GM12878 (cell line): ENCODE measurements at regions not wholly inside any gene's neighbourhood (a gene's known extent, or its start where the extent isn't known, plus 50 kb on each side); places are given as distances from the start of the nearest gene placed in this dataset.

Experiments
- ATAC-seq: fragments of 200-7000 bp; cut with Tn5 transposase; 3 replicates; pipeline ENCODE4 v1.9.1; 2020; ENCODE audit warnings: mild to moderate bottlenecking, moderate library complexity
- BruUV-seq: library from RNA; stranded (reverse); fragments of 400-500 nt; replicated peaks from 2 replicates; lab custom pipeline; 2021; lab: Mats Ljungman, UMichigan
- CTCF ChIA-PET: fragments of 300-600 bp; sonication (Branson Sonifier 250); formaldehyde crosslinking; extraction: SDS; loops from one replicate; lab custom pipeline; 2021; ENCODE audit warnings: inconsistent platforms; lab: Yijun Ruan, JAX
- POLR2A ChIA-PET: fragments of 350-600 bp; formaldehyde crosslinking; extraction: SDS; loops from one replicate; lab custom pipeline; 2021; ENCODE audit warnings: inconsistent platforms; lab: Charles Lee
- RAD21 ChIA-PET: fragments of 300-600 bp; sonication (Branson Sonifier 250); formaldehyde crosslinking; loops from one replicate; lab custom pipeline; 2023; ENCODE audit warnings: antibody characterized with exemption; ENCODE audit not compliant: unreplicated experiment; lab: Charles Lee
- SMC1A ChIA-PET: fragments of 300-600 bp; sonication (Branson Sonifier 250); formaldehyde crosslinking; loops from one replicate; lab custom pipeline; 2023; ENCODE audit not compliant: unreplicated experiment, uncharacterized antibody; lab: Charles Lee
- DNase-seq: peaks from one replicate; pipeline ENCODE4 v3.0.0-alpha.2; 2011; ENCODE audit warnings: low read depth, low spot score
- FAIRE-seq: peaks from 3 replicates; lab custom pipeline; 2011; peaks lifted over from hg19 to GRCh38; lab: Jason Lieb, UNC
- H2AFZ ChIP-seq: 2 replicates; pipeline ENCODE4 v1.6.0; 2011; ENCODE audit warnings: low read depth, low read length, control low read depth; ENCODE audit not compliant: control insufficient read depth
- H3K27ac ChIP-seq: 2 replicates; pipeline ENCODE4 v1.5.1; 2011; ENCODE audit warnings: control low read depth; ENCODE audit not compliant: control insufficient read depth, insufficient read depth
- H3K27me3 ChIP-seq, 2 experiments: replicated peaks in 1 of 2; 2 replicates each; pipeline versions ENCODE4 v1.6.0 to v1.6.1; 2011; ENCODE audit warnings: low read length in 1 of 2; ENCODE audit not compliant: control insufficient read depth in 2 of 2, insufficient read depth in 2 of 2
- H3K36me3 ChIP-seq, 2 experiments: 2 replicates each; pipeline ENCODE4 v1.5.1; 2011; ENCODE audit warnings: low read length in 1 of 2; ENCODE audit not compliant: control insufficient read depth in 2 of 2, insufficient read depth in 2 of 2
- H3K4me1 ChIP-seq: 2 replicates; pipeline ENCODE4 v1.6.1; 2011; ENCODE audit warnings: mild to moderate bottlenecking, low read length, moderate library complexity, mixed read lengths; ENCODE audit not compliant: control insufficient read depth, insufficient read depth
- H3K4me2 ChIP-seq: 2 replicates; pipeline ENCODE4 v1.6.0; 2011; ENCODE audit warnings: control low read depth; ENCODE audit not compliant: control insufficient read depth, insufficient read depth
- H3K4me3 ChIP-seq: fragments of 200-600 bp; sonication (generic); 2 replicates; pipeline ENCODE4 v1.5.1; 2016
- H3K79me2 ChIP-seq: 2 replicates; pipeline ENCODE4 v1.6.0; 2011; ENCODE audit warnings: low read length; ENCODE audit not compliant: control insufficient read depth, insufficient read depth
- H3K9ac ChIP-seq: 2 replicates; pipeline ENCODE4 v1.8.0; 2011; ENCODE audit warnings: low read length, control low read depth, mixed read lengths; ENCODE audit not compliant: control insufficient read depth, insufficient read depth
- H3K9me3 ChIP-seq: replicated peaks from 3 replicates; pipeline ENCODE4 v1.5.1; 2011; ENCODE audit warnings: mild to moderate bottlenecking, low read length; ENCODE audit not compliant: control insufficient read depth, insufficient read depth
- H4K20me1 ChIP-seq: 2 replicates; pipeline ENCODE4 v1.6.0; 2011; ENCODE audit not compliant: control insufficient read depth, insufficient read depth
- FOXK2 ChIP-seq: fragments of 450-650 bp; IDR thresholded peaks from 2 replicates; pipeline ENCODE4 v1.6.1; 2017; ENCODE audit warnings: mild to moderate bottlenecking, moderate library complexity
- HDAC2 ChIP-seq: fragments of 200-600 bp; sonication (generic); IDR thresholded peaks from 2 replicates; pipeline ENCODE4 v1.6.1; 2017
- WGBS: methylation state at CpG from one replicate; pipeline ENCODE4 v1.1.6; 2016; ENCODE audit warnings: low lambda C conversion rate; ENCODE audit not compliant: insufficient replicate concordance, insufficient coverage; ENCODE audit errors: missing lambda C conversion rate; 5-methylcytosine and 5-hydroxymethylcytosine counted together
- in situ Hi-C: fragments of 300-500 bp; cut with MboI; formaldehyde crosslinking; loops from 9 replicates; pipeline ENCODE4 v1.14.3; 2018; ENCODE audit warnings: mixed read lengths
- intact Hi-C: fragments of 100-400 bp; cut with micrococcal nuclease; formaldehyde crosslinking; loops from one replicate; pipeline ENCODE4 v1.14.2; 2022; ENCODE audit not compliant: unreplicated experiment
- TF ChIP-seq, protein P1 (sequence below): fragments of 450-650 bp; IDR thresholded peaks from 2 replicates; pipeline ENCODE4 v1.6.1; 2017; ENCODE audit warnings: borderline replicate concordance
- TF ChIP-seq, protein P2 (sequence below): fragments of 450-650 bp; IDR thresholded peaks from 2 replicates; pipeline ENCODE4 v1.6.1; 2018; ENCODE audit warnings: borderline replicate concordance, mild to moderate bottlenecking; ENCODE audit not compliant: partially characterized antibody

DNA sequence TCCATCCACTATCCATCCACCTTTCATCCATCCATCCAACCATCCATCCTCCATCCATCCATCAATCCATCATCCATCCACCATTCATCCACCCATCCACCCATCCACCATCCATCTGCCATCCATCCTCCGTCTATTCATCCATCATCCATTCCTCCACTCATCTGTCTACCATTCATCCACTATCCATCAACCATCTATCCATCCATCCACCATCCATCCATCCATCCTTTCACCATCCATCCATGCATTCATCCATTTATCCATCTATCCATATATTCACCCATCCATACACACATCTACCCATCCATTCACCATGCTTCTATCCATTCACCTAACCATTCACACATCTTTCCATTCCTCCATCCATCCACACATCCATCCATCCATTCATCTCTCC lies 207.0 kb upstream of the CDH4 start:
- SMC1A ChIA-PET = no interaction called here
- Histone ChIP-seq H3K9ac (no peak overlapping the region), H4K20me1 (no peaks in the 10 kb centered on the region), H2AFZ (no peak overlapping the region), H3K4me3 (no peak overlapping the region), H3K27me3 (no peaks in the 10 kb centered on the region), H3K79me2 (no peaks in the 10 kb centered on the region), H3K36me3 (no peaks in the 10 kb centered on the region), H3K27ac (no peak overlapping the region), H3K4me1 (no peaks in the 10 kb centered on the region), H3K4me2 (no peak overlapping the region), H3K9me3 (no peaks in the 10 kb centered on the region; the same call in 2 of the 3 replicates)
- no peak for FAIRE-seq
- no peak for ATAC-seq
- WGBS = 33% methylated on average over 1 of the region's 1 CpG
- CTCF ChIA-PET = no interaction called here
- intact Hi-C loops = no loop called here
- TF ChIP-seq FOXK2 (0 out of 2 replicates have a peak, but pooled peaks have one; percentile 9), HDAC2 (no peak)
- TF ChIP-seq, protein P1, sequence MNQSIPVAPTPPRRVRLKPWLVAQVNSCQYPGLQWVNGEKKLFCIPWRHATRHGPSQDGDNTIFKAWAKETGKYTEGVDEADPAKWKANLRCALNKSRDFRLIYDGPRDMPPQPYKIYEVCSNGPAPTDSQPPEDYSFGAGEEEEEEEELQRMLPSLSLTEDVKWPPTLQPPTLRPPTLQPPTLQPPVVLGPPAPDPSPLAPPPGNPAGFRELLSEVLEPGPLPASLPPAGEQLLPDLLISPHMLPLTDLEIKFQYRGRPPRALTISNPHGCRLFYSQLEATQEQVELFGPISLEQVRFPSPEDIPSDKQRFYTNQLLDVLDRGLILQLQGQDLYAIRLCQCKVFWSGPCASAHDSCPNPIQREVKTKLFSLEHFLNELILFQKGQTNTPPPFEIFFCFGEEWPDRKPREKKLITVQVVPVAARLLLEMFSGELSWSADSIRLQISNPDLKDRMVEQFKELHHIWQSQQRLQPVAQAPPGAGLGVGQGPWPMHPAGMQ = 0 out of 2 replicates have a peak, but pooled peaks have one; percentile 5
- TF ChIP-seq, protein P2, sequence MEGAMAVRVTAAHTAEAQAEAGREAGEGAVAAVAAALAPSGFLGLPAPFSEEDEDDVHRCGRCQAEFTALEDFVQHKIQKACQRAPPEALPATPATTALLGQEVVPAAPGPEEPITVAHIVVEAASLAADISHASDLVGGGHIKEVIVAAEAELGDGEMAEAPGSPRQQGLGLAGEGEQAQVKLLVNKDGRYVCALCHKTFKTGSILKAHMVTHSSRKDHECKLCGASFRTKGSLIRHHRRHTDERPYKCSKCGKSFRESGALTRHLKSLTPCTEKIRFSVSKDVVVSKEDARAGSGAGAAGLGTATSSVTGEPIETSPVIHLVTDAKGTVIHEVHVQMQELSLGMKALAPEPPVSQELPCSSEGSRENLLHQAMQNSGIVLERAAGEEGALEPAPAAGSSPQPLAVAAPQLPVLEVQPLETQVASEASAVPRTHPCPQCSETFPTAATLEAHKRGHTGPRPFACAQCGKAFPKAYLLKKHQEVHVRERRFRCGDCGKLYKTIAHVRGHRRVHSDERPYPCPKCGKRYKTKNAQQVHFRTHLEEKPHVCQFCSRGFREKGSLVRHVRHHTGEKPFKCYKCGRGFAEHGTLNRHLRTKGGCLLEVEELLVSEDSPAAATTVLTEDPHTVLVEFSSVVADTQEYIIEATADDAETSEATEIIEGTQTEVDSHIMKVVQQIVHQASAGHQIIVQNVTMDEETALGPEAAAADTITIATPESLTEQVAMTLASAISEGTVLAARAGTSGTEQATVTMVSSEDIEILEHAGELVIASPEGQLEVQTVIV = peak; percentile 12
- POLR2A ChIA-PET = no interaction called here
- RAD21 ChIA-PET = no interaction called here
- BruUV-seq = no TSS peak
- DNase-seq = no peak
- in situ Hi-C loops = no loop called here
